Activated B cell treated with CpG ODN at 0.5 μM for 24 hours (primary cell): ENCODE measurements at regions not wholly inside any gene's neighbourhood (a gene's known extent, or its start where the extent isn't known, plus 50 kb on each side); places are given as distances from the start of the nearest gene placed in this dataset.

Experiments
- ATAC-seq: fragments of 200-7000 bp; cut with Tn5 transposase; one replicate; pipeline ENCODE4 v1.10.0; 2021; ENCODE audit warnings: low read depth, mild to moderate bottlenecking, moderate library complexity
- CTCF ChIA-PET: fragments of 350-600 bp; sonication (Branson Sonifier 250); formaldehyde crosslinking; loops from one replicate; lab custom pipeline; 2021; ENCODE audit warnings: antibody characterized with exemption; lab: Charles Lee
- POLR2A ChIA-PET: fragments of 350-600 bp; sonication (Branson Sonifier 250); formaldehyde crosslinking; loops from one replicate; lab custom pipeline; 2021; ENCODE audit warnings: antibody characterized with exemption; lab: Charles Lee
- DNase-seq: peaks from one replicate; pipeline ENCODE4 v3.0.0; 2022
- H3K27ac Mint-ChIP-seq: one replicate; pipeline ENCODE4 v1.8.0; 2020; ENCODE audit warnings: mixed read lengths
- H3K27me3 Mint-ChIP-seq: one replicate; pipeline ENCODE4 v1.8.0; 2021; ENCODE audit warnings: mixed read lengths
- H3K36me3 Mint-ChIP-seq: one replicate; pipeline ENCODE4 v1.8.0; 2021; ENCODE audit warnings: low read depth, mixed read lengths
- H3K4me1 Mint-ChIP-seq: one replicate; pipeline ENCODE4 v1.8.0; 2021; ENCODE audit warnings: mixed read lengths
- H3K4me3 Mint-ChIP-seq: one replicate; pipeline ENCODE4 v1.8.0; 2020; ENCODE audit warnings: mild to moderate bottlenecking, mixed read lengths
- H3K9me3 Mint-ChIP-seq: one replicate; pipeline ENCODE4 v1.8.0; 2020; ENCODE audit warnings: mixed read lengths
- intact Hi-C: fragments of 100-400 bp; cut with micrococcal nuclease; formaldehyde crosslinking; loops from one replicate; pipeline ENCODE4 v1.15.1; 2024
- TF ChIP-seq, protein P1 (sequence below): fragments of 200-600 bp; IDR thresholded peaks from one replicate; pipeline ENCODE4 v1.8.0; 2022; ENCODE audit warnings: antibody characterized with exemption, mild to moderate bottlenecking

DNA sequence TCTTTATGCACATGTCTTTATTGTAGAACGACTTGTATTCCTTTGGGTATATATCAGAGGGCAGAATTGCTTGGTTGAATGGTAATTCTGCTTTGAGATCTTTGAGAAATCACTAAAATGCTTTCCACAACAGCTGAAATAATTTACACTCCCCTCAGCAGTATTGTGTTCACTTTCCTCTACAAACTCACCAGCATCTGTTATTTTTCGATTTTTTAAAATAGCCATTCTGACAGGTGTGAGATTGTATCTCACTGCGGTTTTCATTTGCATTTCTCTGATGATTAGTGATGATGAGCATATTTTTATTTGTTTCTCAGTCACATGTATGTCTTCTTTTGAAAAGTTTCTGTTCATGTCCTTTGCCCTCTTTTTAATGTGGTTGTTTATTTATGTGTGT is 459.8 kb downstream of the PABPC4L start:
- CTCF ChIA-PET = no interaction called here
- H3K4me1 Mint-ChIP-seq = no peaks in the 10 kb centered on the region
- no peak for DNase-seq

DNA sequence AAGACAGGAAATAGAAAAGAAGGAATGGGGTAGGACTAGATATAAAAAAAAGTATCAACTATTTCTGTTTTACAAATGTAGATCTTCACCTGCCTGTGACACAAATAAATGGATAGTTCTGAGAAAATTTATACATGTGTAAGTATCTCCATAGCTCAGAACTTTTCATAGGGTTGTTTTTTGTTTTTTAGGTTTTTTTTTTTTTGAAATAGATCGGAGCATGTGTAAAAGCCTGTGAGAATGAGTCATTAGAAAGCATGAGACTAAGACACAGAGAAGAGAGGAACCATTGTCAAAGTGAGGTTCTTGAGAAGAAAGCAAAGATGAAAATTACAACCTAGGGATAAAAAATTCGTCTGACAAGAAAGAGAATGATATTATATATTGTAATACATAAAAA is 481.6 kb downstream of the PABPC4L start:
- TF ChIP-seq, protein P1, sequence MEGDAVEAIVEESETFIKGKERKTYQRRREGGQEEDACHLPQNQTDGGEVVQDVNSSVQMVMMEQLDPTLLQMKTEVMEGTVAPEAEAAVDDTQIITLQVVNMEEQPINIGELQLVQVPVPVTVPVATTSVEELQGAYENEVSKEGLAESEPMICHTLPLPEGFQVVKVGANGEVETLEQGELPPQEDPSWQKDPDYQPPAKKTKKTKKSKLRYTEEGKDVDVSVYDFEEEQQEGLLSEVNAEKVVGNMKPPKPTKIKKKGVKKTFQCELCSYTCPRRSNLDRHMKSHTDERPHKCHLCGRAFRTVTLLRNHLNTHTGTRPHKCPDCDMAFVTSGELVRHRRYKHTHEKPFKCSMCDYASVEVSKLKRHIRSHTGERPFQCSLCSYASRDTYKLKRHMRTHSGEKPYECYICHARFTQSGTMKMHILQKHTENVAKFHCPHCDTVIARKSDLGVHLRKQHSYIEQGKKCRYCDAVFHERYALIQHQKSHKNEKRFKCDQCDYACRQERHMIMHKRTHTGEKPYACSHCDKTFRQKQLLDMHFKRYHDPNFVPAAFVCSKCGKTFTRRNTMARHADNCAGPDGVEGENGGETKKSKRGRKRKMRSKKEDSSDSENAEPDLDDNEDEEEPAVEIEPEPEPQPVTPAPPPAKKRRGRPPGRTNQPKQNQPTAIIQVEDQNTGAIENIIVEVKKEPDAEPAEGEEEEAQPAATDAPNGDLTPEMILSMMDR = no peak
- H3K27ac Mint-ChIP-seq = no peak overlapping the region
- H3K9me3 Mint-ChIP-seq = no peaks in the 10 kb centered on the region
- no peak for ATAC-seq
- H3K36me3 Mint-ChIP-seq = no peaks in the 10 kb centered on the region
- ChIA-PET CTCF (no interaction called here), POLR2A (no interaction called here)
- H3K4me1 Mint-ChIP-seq = no peaks in the 10 kb centered on the region
- DNase-seq = no peak
- no peaks in the 10 kb centered on the region for H3K27me3 Mint-ChIP-seq
- no peak overlapping the region for H3K4me3 Mint-ChIP-seq
- intact Hi-C loops = no loop called here

More for the DNA sequence above, 459.8 kb downstream of the PABPC4L start:
- H3K4me3 Mint-ChIP-seq = no peak overlapping the region
- H3K27ac Mint-ChIP-seq = no peak overlapping the region
- POLR2A ChIA-PET = no interaction called here
- no peak for ATAC-seq
- TF ChIP-seq, protein P1 = no peak
- intact Hi-C loops = no loop called here
- H3K9me3 Mint-ChIP-seq = peaks cover 2% of the 10 kb centered on the region
- no peaks in the 10 kb centered on the region for H3K27me3 Mint-ChIP-seq
- H3K36me3 Mint-ChIP-seq = no peaks in the 10 kb centered on the region

GRCh38 chr4:133719098-133719497 is 482.5 kb downstream of the PABPC4L start:
- Mint-ChIP-seq H3K9me3 (no peaks in the 10 kb centered on the region), H3K36me3 (no peaks in the 10 kb centered on the region), H3K27ac (no peak overlapping the region), H3K27me3 (no peaks in the 10 kb centered on the region), H3K4me1 (no peaks in the 10 kb centered on the region), H3K4me3 (no peak overlapping the region)
- CTCF ChIA-PET = no interaction called here
- DNase-seq (no peak), ATAC-seq (no peak)
- intact Hi-C loops = no loop called here
- POLR2A ChIA-PET = no interaction called here
- TF ChIP-seq, protein P1 = no peak

- Mint-ChIP-seq H3K27ac (no peak overlapping the region), H3K4me1 (no peaks in the 10 kb centered on the region), H3K9me3 (peaks cover 4% of the 10 kb centered on the region), H3K27me3 (no peaks in the 10 kb centered on the region), H3K36me3 (no peaks in the 10 kb centered on the region), H3K4me3 (no peak overlapping the region)
- DNase-seq (no peak), ATAC-seq (no peak)
- intact Hi-C loops = no loop called here
- TF ChIP-seq, protein P1 = no peak
- ChIA-PET POLR2A (no interaction called here), CTCF (no interaction called here)
Observed at GRCh38 chr4:133714211-133714610, 487.4 kb downstream of the PABPC4L start.

- TF ChIP-seq, protein P1 = no peak
- Mint-ChIP-seq H3K9me3 (peaks cover 4% of the 10 kb centered on the region), H3K27ac (no peak overlapping the region), H3K4me1 (no peaks in the 10 kb centered on the region), H3K4me3 (no peak overlapping the region), H3K36me3 (no peaks in the 10 kb centered on the region), H3K27me3 (no peaks in the 10 kb centered on the region)
- ATAC-seq (no peak), DNase-seq (no peak)
- ChIA-PET CTCF (no interaction called here), POLR2A (no interaction called here)
- intact Hi-C loops = no loop called here
Observed at GRCh38 chr4:133713340-133713739, 488.2 kb downstream of the PABPC4L start.
